Caco-2 (cell line): ENCODE measurements at regions not wholly inside any gene's neighbourhood (a gene's known extent, or its start where the extent isn't known, plus 50 kb on each side); places are given as distances from the start of the nearest gene placed in this dataset.

Experiments
- BruUV-seq: library from RNA; stranded (reverse); fragments of 400-500 nt; replicated peaks from 2 replicates; lab custom pipeline; 2021; lab: Mats Ljungman, UMichigan
- CTCF ChIA-PET: fragments of 300-600 bp; sonication (Branson Sonifier 250); formaldehyde crosslinking; loops from one replicate; lab custom pipeline; 2022; ENCODE audit warnings: antibody characterized with exemption; lab: Charles Lee
- POLR2A ChIA-PET: fragments of 300-600 bp; sonication (Branson Sonifier 250); formaldehyde crosslinking; loops from one replicate; lab custom pipeline; 2022; ENCODE audit warnings: antibody characterized with exemption; lab: Charles Lee
- DNase-seq, 2 experiments: peaks; one replicate each; pipeline versions ENCODE4 v3.0.0 to v3.0.0-alpha.2; 2020 to 2022
- H3K27me3 ChIP-seq: replicated peaks from 2 replicates; pipeline ENCODE4 v1.6.0; 2011; ENCODE audit warnings: low read length; ENCODE audit not compliant: control insufficient read depth, insufficient read depth
- H3K36me3 ChIP-seq: 2 replicates; pipeline ENCODE4 v1.5.1; 2011; ENCODE audit warnings: low read length; ENCODE audit not compliant: control insufficient read depth, insufficient read depth
- H3K4me1 ChIP-seq: fragments of 250-450 bp; sonication (Bioruptor Pico); 2 replicates; pipeline ENCODE4 v1.5.1; 2020; ENCODE audit warnings: mild to moderate bottlenecking
- H3K4me3 ChIP-seq: 2 replicates; pipeline ENCODE4 v1.5.1; 2011; ENCODE audit warnings: low read depth, mild to moderate bottlenecking, control low read depth, low read length
- H3K9me3 ChIP-seq: fragments of 250-450 bp; sonication (Bioruptor Pico); 2 replicates; pipeline ENCODE4 v1.5.1; 2020; ENCODE audit warnings: mild to moderate bottlenecking, moderate library complexity
- H3K27ac Mint-ChIP-seq: one replicate; pipeline ENCODE4 v1.8.0; 2022; ENCODE audit warnings: mixed read lengths; ENCODE audit not compliant: unreplicated experiment
- H3K27me3 Mint-ChIP-seq: one replicate; pipeline ENCODE4 v1.8.0; 2022; ENCODE audit warnings: mixed read lengths; ENCODE audit not compliant: insufficient read depth, unreplicated experiment
- H3K36me3 Mint-ChIP-seq: one replicate; pipeline ENCODE4 v1.8.0; 2022; ENCODE audit warnings: mild to moderate bottlenecking, mixed read lengths; ENCODE audit not compliant: insufficient read depth, unreplicated experiment
- H3K4me1 Mint-ChIP-seq: one replicate; pipeline ENCODE4 v1.8.0; 2022; ENCODE audit warnings: low read depth, mixed read lengths; ENCODE audit not compliant: unreplicated experiment
- H3K4me3 Mint-ChIP-seq: one replicate; pipeline ENCODE4 v1.8.0; 2022; ENCODE audit warnings: mild to moderate bottlenecking, moderate library complexity, mixed read lengths; ENCODE audit not compliant: unreplicated experiment
- H3K9me3 Mint-ChIP-seq: one replicate; pipeline ENCODE4 v1.8.0; 2022; ENCODE audit warnings: mixed read lengths; ENCODE audit not compliant: unreplicated experiment
- intact Hi-C: fragments of 100-400 bp; cut with micrococcal nuclease; formaldehyde crosslinking; loops from one replicate; pipeline ENCODE4 v1.10.0; 2022; ENCODE audit not compliant: unreplicated experiment
- TF ChIP-seq, protein P1 (sequence below), 2 experiments: fragments of 200-600 bp in 1 of 2; IDR thresholded peaks; 1 replicate in 1 of 2; 2 replicates in 1 of 2; pipeline versions ENCODE4 v1.5.1 to v1.8.0; 2011 to 2022; ENCODE audit warnings: antibody characterized with exemption in 1 of 2, control low read depth in 1 of 2, inconsistent platforms in 1 of 2, low read depth in 1 of 2, low read length in 1 of 2, mild to moderate bottlenecking in 1 of 2, moderate library complexity in 1 of 2; ENCODE audit not compliant: insufficient read depth in 1 of 2, severe bottlenecking in 1 of 2, unreplicated experiment in 1 of 2

DNA sequence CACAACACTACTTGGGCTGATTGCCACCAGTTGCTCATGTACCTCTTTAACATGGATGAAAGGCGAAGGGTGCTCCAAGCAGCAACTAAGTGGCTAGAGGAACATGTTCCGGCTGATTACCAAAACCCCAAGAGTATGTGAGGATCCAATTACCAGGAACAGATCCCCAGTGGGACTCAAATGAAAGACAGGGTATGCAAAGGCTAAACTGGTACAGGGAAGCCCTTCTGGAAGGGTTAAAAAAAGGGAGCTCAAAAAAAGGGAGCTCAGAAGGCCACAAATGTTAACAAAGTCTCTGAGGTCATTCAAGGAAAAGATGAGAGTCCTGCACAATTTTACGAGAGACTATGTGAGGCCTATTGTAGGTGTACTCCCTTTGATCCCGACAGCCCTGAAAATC is 604.7 kb downstream of the UQCRFS1 start:
- Histone ChIP-seq H3K9me3 (no peaks in the 10 kb centered on the region; the same call in none of the 2 replicates), H3K36me3 (no peaks in the 10 kb centered on the region), H3K4me1 (no peaks in the 10 kb centered on the region), H3K4me3 (no peak overlapping the region), H3K27me3 (no peaks in the 10 kb centered on the region)
- Mint-ChIP-seq H3K9me3 (peaks cover 20% of the 10 kb centered on the region), H3K27me3 (no peaks in the 10 kb centered on the region), H3K4me3 (no peak overlapping the region), H3K27ac (no peak overlapping the region), H3K4me1 (no peaks in the 10 kb centered on the region), H3K36me3 (no peaks in the 10 kb centered on the region)
- TF ChIP-seq, protein P1, sequence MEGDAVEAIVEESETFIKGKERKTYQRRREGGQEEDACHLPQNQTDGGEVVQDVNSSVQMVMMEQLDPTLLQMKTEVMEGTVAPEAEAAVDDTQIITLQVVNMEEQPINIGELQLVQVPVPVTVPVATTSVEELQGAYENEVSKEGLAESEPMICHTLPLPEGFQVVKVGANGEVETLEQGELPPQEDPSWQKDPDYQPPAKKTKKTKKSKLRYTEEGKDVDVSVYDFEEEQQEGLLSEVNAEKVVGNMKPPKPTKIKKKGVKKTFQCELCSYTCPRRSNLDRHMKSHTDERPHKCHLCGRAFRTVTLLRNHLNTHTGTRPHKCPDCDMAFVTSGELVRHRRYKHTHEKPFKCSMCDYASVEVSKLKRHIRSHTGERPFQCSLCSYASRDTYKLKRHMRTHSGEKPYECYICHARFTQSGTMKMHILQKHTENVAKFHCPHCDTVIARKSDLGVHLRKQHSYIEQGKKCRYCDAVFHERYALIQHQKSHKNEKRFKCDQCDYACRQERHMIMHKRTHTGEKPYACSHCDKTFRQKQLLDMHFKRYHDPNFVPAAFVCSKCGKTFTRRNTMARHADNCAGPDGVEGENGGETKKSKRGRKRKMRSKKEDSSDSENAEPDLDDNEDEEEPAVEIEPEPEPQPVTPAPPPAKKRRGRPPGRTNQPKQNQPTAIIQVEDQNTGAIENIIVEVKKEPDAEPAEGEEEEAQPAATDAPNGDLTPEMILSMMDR (IDR thresholded peaks at IDR 0.05; ENCODE audit: insufficient read depth in 1 of 2, low read depth in 1 of 2, low read length in 1 of 2, severe bottlenecking in 1 of 2, unreplicated experiment in 1 of 2) = no peak
- intact Hi-C loops = no loop called here
- DNase-seq = no peak
- ChIA-PET CTCF (no interaction called here), POLR2A (no interaction called here)
- no TSS peak for BruUV-seq

DNA sequence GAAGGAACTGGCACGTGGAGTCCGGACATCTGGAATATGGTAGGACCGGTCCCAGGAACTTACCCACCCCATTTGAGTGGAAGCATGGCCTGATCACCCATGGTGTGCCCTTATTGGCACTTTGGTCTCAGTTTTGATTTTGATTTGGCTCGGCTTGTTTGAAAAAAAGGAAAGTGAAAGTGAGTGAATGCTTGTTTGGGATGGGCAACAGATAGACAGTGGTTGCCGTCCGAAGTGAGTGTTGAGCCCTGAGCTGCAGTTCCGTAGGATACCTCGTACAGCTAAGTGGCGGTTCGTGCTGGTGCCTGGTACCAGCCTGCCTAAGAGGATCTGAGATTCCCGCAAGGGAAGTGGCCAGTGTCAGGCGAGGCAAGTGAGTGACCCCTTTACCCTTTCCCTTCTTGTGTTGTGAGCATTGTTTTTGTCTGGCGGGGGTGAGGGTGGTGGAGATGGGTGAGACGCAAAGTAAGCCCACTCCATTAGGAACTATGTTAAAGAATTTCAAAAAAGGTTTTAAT is 605.8 kb downstream of the UQCRFS1 start:
- no peak overlapping the region for H3K4me3 ChIP-seq
- H3K9me3 ChIP-seq = no peaks in the 10 kb centered on the region; the same call in none of the 2 replicates
- no peaks in the 10 kb centered on the region for H3K27me3 ChIP-seq
- Mint-ChIP-seq H3K4me3 (no peak overlapping the region), H3K27ac (no peak overlapping the region), H3K27me3 (no peaks in the 10 kb centered on the region), H3K36me3 (no peaks in the 10 kb centered on the region), H3K9me3 (peaks cover 20% of the 10 kb centered on the region), H3K4me1 (no peaks in the 10 kb centered on the region)
- no peak for DNase-seq
- no TSS peak for BruUV-seq
- CTCF ChIA-PET = no interaction called here
- POLR2A ChIA-PET = no interaction called here
- H3K4me1 ChIP-seq = no peaks in the 10 kb centered on the region
- intact Hi-C loops = no loop called here
- TF ChIP-seq, protein P1 (IDR thresholded peaks at IDR 0.05; ENCODE audit: insufficient read depth in 1 of 2, low read depth in 1 of 2, low read length in 1 of 2, severe bottlenecking in 1 of 2, unreplicated experiment in 1 of 2) = no peak
- H3K36me3 ChIP-seq = no peaks in the 10 kb centered on the region

DNA sequence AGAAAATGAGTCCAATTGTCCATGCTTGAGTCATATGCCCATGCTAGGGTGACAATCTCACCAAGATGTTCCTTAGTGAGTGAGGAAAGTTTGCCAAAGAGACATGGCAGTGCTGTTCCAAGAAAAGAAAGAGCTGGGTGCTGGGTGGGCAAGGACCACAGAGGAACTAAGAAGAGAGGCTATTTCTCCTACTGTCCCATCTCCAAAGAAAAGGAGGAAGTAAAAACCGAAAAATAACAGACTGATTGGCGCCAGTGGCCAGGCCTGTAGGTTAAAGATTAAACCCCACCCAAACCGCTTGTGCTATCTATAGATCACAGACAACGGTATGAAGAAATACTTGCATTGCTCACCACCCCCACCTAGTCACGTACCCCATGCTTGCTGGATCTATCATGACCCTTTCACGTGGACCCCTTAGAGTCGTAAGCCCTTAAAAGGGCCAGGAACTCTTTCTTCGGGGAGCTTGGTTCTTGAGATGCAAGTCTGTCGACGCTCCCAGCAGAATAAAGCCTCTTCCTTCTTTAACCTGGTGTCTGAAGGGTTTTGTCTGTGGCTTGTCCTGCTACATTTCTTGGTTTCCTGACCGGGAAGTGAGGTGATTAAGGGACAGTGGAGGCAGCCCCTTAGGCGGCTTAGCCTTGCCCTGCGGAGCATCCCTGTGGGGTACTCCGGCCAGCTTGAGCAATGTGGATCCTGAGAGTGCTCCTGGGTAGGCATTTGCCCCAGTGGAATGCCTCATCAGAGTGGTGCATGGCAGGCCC is 606.5 kb downstream of the UQCRFS1 start:
- CTCF ChIA-PET = no interaction called here

More for the DNA sequence above, 606.5 kb downstream of the UQCRFS1 start:
- H3K9me3 ChIP-seq = no peaks in the 10 kb centered on the region; the same call in none of the 2 replicates
- TF ChIP-seq, protein P1 (IDR thresholded peaks at IDR 0.05; ENCODE audit: insufficient read depth in 1 of 2, low read depth in 1 of 2, low read length in 1 of 2, severe bottlenecking in 1 of 2, unreplicated experiment in 1 of 2) = no peak
- no peaks in the 10 kb centered on the region for H3K27me3 Mint-ChIP-seq
- intact Hi-C loops = no loop called here
- no peaks in the 10 kb centered on the region for H3K4me1 ChIP-seq
- BruUV-seq = no TSS peak
- H3K27ac Mint-ChIP-seq = no peak overlapping the region
- no peaks in the 10 kb centered on the region for H3K4me1 Mint-ChIP-seq
- no peaks in the 10 kb centered on the region for H3K36me3 Mint-ChIP-seq
- POLR2A ChIA-PET = no interaction called here
- H3K9me3 Mint-ChIP-seq = peaks cover 20% of the 10 kb centered on the region
- no peaks in the 10 kb centered on the region for H3K36me3 ChIP-seq
- no peak overlapping the region for H3K4me3 ChIP-seq
- DNase-seq = no peak
- H3K27me3 ChIP-seq = no peaks in the 10 kb centered on the region
- no peak overlapping the region for H3K4me3 Mint-ChIP-seq
